ENCODE measurements at regions not wholly inside any gene's neighbourhood (a gene's known extent, or its start where the extent isn't known, plus 50 kb on each side); places are given as distances from the start of the nearest gene placed in this dataset.

DNA sequence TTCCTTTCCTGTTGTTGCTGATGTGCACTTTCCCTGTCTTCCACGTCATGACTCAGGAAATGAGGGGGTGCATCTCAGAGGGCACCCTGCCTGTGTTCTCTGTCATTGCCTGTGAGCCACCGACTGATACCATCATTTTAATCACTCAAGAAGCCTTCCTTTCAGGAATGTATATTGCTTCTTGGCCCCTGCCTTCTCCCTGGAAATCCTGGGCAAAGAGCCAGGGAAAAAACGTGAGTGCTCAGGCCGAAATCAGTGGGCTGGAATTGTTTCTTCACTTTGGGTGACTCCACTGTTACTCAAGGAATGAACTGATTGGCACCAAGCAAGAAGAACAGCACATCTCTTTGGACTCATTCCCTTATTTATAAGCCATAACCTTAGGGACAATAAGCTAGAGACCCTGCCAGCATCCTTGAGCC, 126.1 kb downstream of the SNX18 start:
- TF ChIP-seq CTCF (IDR thresholded peaks at IDR 0.05 in 2 of 3, conservative IDR thresholded peaks at IDR 0.05 in 1 of 3; ENCODE audit: borderline replicate concordance in 1 of 3, insufficient read depth in 1 of 3, low read depth in 2 of 3, low read length in 2 of 3): no peak
- TF ChIP-seq TCF7L2 (IDR thresholded peaks at IDR 0.05; ENCODE audit: borderline replicate concordance, extremely low read depth, insufficient read depth, insufficient read length): no peak
- no peak for TF ChIP-seq EZH2phosphoT487 (IDR thresholded peaks at IDR 0.05; ENCODE audit: borderline replicate concordance)

Measured in HCT116 (cell line).